Neural cell (in vitro differentiated cells): ENCODE measurements at regions not wholly inside any gene's neighbourhood (a gene's known extent, or its start where the extent isn't known, plus 50 kb on each side); places are given as distances from the start of the nearest gene placed in this dataset.

Source experiments
- CTCF ChIP-seq: fragments of 450-650 bp; IDR thresholded peaks from 2 replicates; pipeline ENCODE4 v1.5.1; 2014; ENCODE audit warnings: antibody characterized with exemption, mild to moderate bottlenecking, moderate library complexity; ENCODE audit not compliant: poor library complexity, severe bottlenecking
- EP300 ChIP-seq: fragments of 450-650 bp; conservative IDR thresholded peaks from 2 replicates; pipeline ENCODE4 v1.6.1; 2014; ENCODE audit warnings: antibody characterized with exemption, mild to moderate bottlenecking, moderate library complexity; ENCODE audit not compliant: poor library complexity, severe bottlenecking
- RAD21 ChIP-seq: fragments of 450-650 bp; conservative IDR thresholded peaks from 2 replicates; pipeline ENCODE4 v1.6.1; 2014; ENCODE audit warnings: antibody characterized with exemption, mild to moderate bottlenecking, moderate library complexity

GRCh38 chr5:54361691-54362411 lies 51.5 kb upstream of the ARL15 start:
- TF ChIP-seq RAD21 = no peak
- TF ChIP-seq EP300 = no peak
- TF ChIP-seq CTCF = no peak
